Liver (tissue), 3 donors: ENCODE measurements at regions not wholly inside any gene's neighbourhood (a gene's known extent, or its start where the extent isn't known, plus 50 kb on each side); places are given as distances from the start of the nearest gene placed in this dataset.

Experiments used
- CTCF ChIP-seq: fragments of 150-350 bp; IDR thresholded peaks from 2 replicates; pipeline ENCODE4 v1.5.1; 2017; ENCODE audit warnings: improper control_type of control experiment, low read depth, low read length; ENCODE audit not compliant: missing input control
- GABPA ChIP-seq, 2 donors: IDR thresholded peaks in 1 of 2; conservative IDR thresholded peaks in 1 of 2; 2 replicates each; pipeline ENCODE4 v1.6.1; 2016; ENCODE audit warnings: antibody characterized with exemption in 2 of 2, mild to moderate bottlenecking in 1 of 2, moderate library complexity in 1 of 2
- HNF4A ChIP-seq, 2 donors: conservative IDR thresholded peaks; 2 replicates each; pipeline ENCODE4 v1.6.1; 2016; ENCODE audit warnings: antibody characterized with exemption in 2 of 2, mild to moderate bottlenecking in 2 of 2
- JUND ChIP-seq, 2 donors: IDR thresholded peaks; 2 replicates each; pipeline ENCODE4 v1.6.1; 2016; ENCODE audit warnings: antibody characterized with exemption in 2 of 2
- MAX ChIP-seq: IDR thresholded peaks from 2 replicates; pipeline ENCODE4 v1.6.1; 2016; ENCODE audit warnings: antibody characterized with exemption
- NR2F2 ChIP-seq: IDR thresholded peaks from 2 replicates; pipeline ENCODE4 v1.6.1; 2016; ENCODE audit warnings: antibody characterized with exemption
- RAD21 ChIP-seq, 2 donors: IDR thresholded peaks; 2 replicates each; pipeline ENCODE4 v1.6.1; 2016; ENCODE audit warnings: antibody characterized with exemption in 2 of 2, mild to moderate bottlenecking in 2 of 2
- REST ChIP-seq: IDR thresholded peaks from 2 replicates; pipeline ENCODE4 v1.6.1; 2016; ENCODE audit warnings: antibody characterized with exemption, mild to moderate bottlenecking
- SP1 ChIP-seq: IDR thresholded peaks from 2 replicates; pipeline ENCODE4 v1.6.1; 2018; ENCODE audit warnings: antibody characterized with exemption, mild to moderate bottlenecking
- TAF1 ChIP-seq: conservative IDR thresholded peaks from 2 replicates; pipeline ENCODE4 v1.6.1; 2016; ENCODE audit warnings: antibody characterized with exemption, mild to moderate bottlenecking
- YY1 ChIP-seq: IDR thresholded peaks from 2 replicates; pipeline ENCODE4 v1.6.1; 2016; ENCODE audit warnings: antibody characterized with exemption, mild to moderate bottlenecking
- ZBTB33 ChIP-seq: IDR thresholded peaks from 2 replicates; pipeline ENCODE4 v1.6.1; 2016; ENCODE audit warnings: antibody characterized with exemption
- TF ChIP-seq, protein P1 (sequence below): IDR thresholded peaks from 2 replicates; pipeline ENCODE4 v1.6.1; 2016; ENCODE audit warnings: antibody characterized with exemption
- donor health status: healthy.
- donor health status: healthy.

GRCh38 chr16:73311857-73312723 lies 264.2 kb upstream of the ZFHX3 start:
- TF ChIP-seq CTCF, result no peak
- no peak for TF ChIP-seq YY1
- no peak for TF ChIP-seq SP1
- no peak for TF ChIP-seq GABPA (IDR thresholded peaks at IDR 0.05 in 1 of 2, conservative IDR thresholded peaks at IDR 0.05 in 1 of 2)
- no peak for TF ChIP-seq REST
- TF ChIP-seq JUND (IDR thresholded peaks at IDR 0.05), result no peak
- TF ChIP-seq MAX, result no peak
- no peak for TF ChIP-seq HNF4A (conservative IDR thresholded peaks at IDR 0.05)
- TF ChIP-seq, protein P1, sequence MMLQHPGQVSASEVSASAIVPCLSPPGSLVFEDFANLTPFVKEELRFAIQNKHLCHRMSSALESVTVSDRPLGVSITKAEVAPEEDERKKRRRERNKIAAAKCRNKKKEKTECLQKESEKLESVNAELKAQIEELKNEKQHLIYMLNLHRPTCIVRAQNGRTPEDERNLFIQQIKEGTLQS, result no peak
- TF ChIP-seq TAF1, result no peak
- TF ChIP-seq NR2F2, result no peak
- TF ChIP-seq RAD21 (IDR thresholded peaks at IDR 0.05), result no peak
- TF ChIP-seq ZBTB33, result no peak
